Transverse colon (tissue), 4 donors: ENCODE measurements at regions not wholly inside any gene's neighbourhood (a gene's known extent, or its start where the extent isn't known, plus 50 kb on each side); places are given as distances from the start of the nearest gene placed in this dataset.

Experiments
- DNase-seq: peaks from one replicate; pipeline ENCODE4 v3.0.0-alpha.2; 2019
- H3K27ac ChIP-seq, 4 donors: fragments of 200-600 bp; sonication (generic); 2 replicates each; pipeline ENCODE4 v1.5.1; 2016 to 2018; ENCODE audit warnings: inconsistent platforms in 4 of 4
- H3K27me3 ChIP-seq: fragments of 200-600 bp; sonication (generic); 2 replicates; pipeline ENCODE4 v1.5.1; 2017; ENCODE audit warnings: inconsistent platforms
- H3K36me3 ChIP-seq, 4 donors: fragments of 200-600 bp; sonication (generic); 2 replicates each; pipeline ENCODE4 v1.5.1; 2017 to 2019; ENCODE audit warnings: inconsistent platforms in 4 of 4
- H3K4me1 ChIP-seq, 4 donors: fragments of 200-600 bp; sonication (generic); 2 replicates each; pipeline ENCODE4 v1.5.1; 2017 to 2020; ENCODE audit warnings: inconsistent platforms in 4 of 4
- H3K4me3 ChIP-seq, 4 donors: fragments of 200-600 bp; sonication (generic); 1 replicate in 1 of 4; 2 replicates in 3 of 4; pipeline versions ENCODE4 v1.5.1 to v1.6.1; 2017 to 2019; ENCODE audit warnings: inconsistent platforms in 4 of 4
- H3K9me3 ChIP-seq, 2 donors: fragments of 200-600 bp; sonication (generic); 2 replicates each; pipeline ENCODE4 v1.5.1; 2017 to 2019; ENCODE audit warnings: inconsistent platforms in 2 of 2
- CTCF ChIP-seq, 5 experiments: fragments of 200-600 bp in 3 of 5; fragments of 450-650 bp in 2 of 5; sonication (generic) in 3 of 5; IDR thresholded peaks; 1 replicate in 2 of 5; 2 replicates in 3 of 5; pipeline ENCODE4 v1.5.1; 2016 to 2017; ENCODE audit warnings: antibody characterized with exemption in 5 of 5, inconsistent platforms in 3 of 5, mild to moderate bottlenecking in 2 of 5, moderate library complexity in 1 of 5
- EP300 ChIP-seq: sonication (generic); formaldehyde crosslinking; IDR thresholded peaks from one replicate; pipeline ENCODE4 v1.6.1; 2017; ENCODE audit warnings: antibody characterized with exemption, low read depth
- POLR2A ChIP-seq: fragments of 450-650 bp; IDR thresholded peaks from one replicate; pipeline ENCODE4 v1.6.1; 2016; ENCODE audit warnings: antibody characterized with exemption, mild to moderate bottlenecking, moderate library complexity
- POLR2AphosphoS5 ChIP-seq, 3 donors: sonication (generic); formaldehyde crosslinking; IDR thresholded peaks; one replicate each; pipeline ENCODE4 v1.6.1; 2016; ENCODE audit warnings: antibody characterized with exemption in 3 of 3
- WGBS, 2 donors: methylation state at CpG; one replicate each; pipeline ENCODE4 v1.1.5; 2018; ENCODE audit warnings: low coverage in 1 of 2; 5-methylcytosine and 5-hydroxymethylcytosine counted together
- in situ Hi-C, 4 donors: fragments of 200-750 bp; cut with MboI; loops; one replicate each; pipeline versions ENCODE4 v1.15.0 to v1.15.1; 2017; ENCODE audit warnings: low sequenced_read_pairs in 3 of 4, low pct_ligation_motif_present in 1 of 4, low pct_unique_long_range_greater_than_20kb in 1 of 4
- intact Hi-C: fragments of 100-400 bp; cut with DNase I; formaldehyde crosslinking; loops from one replicate; pipeline ENCODE4 v1.15.1; 2023; ENCODE audit warnings: low total_unique reads

GRCh38 chr16:7953360-7953759, 620.7 kb downstream of the RBFOX1 start:
- Histone ChIP-seq H3K36me3 (no peaks in the 10 kb centered on the region), H3K9me3 (no peaks in the 10 kb centered on the region), H3K4me3 (no peak overlapping the region), H3K27ac (no peak overlapping the region), H3K4me1 (no peaks in the 10 kb centered on the region), H3K27me3 (no peaks in the 10 kb centered on the region)
- intact Hi-C loops = no loop called here
- WGBS, 2 donors = 56% methylated on average over 1 of the region's 1 CpG; no CpG with 5 or more reads in 1 of the 2 donors
- in situ Hi-C loops = no loop called here
- no peak for TF ChIP-seq POLR2AphosphoS5 (IDR thresholded peaks at IDR 0.05)
- TF ChIP-seq EP300 = no peak
- TF ChIP-seq POLR2A = no peak
- TF ChIP-seq CTCF (IDR thresholded peaks at IDR 0.05) = no peak
- no peak for DNase-seq

- TF ChIP-seq CTCF (IDR thresholded peaks at IDR 0.05) = no peak
- TF ChIP-seq POLR2AphosphoS5 (IDR thresholded peaks at IDR 0.05) = no peak
- no peak for TF ChIP-seq EP300
- TF ChIP-seq POLR2A = no peak
- DNase-seq = no peak
- WGBS, 2 donors = 58 to 80% methylated on average over 1 to 4 of the region's 4 CpGs
- Histone ChIP-seq H3K9me3 (no peaks in the 10 kb centered on the region), H3K4me1 (no peaks in the 10 kb centered on the region), H3K4me3 (no peak overlapping the region), H3K36me3 (no peaks in the 10 kb centered on the region), H3K27ac (no peak overlapping the region), H3K27me3 (no peaks in the 10 kb centered on the region)
- in situ Hi-C loops = no loop called here
- intact Hi-C loops = no loop called here
These were observed 613.5 kb downstream of the RBFOX1 start for GRCh38 chr16:7946142-7946541.

DNA sequence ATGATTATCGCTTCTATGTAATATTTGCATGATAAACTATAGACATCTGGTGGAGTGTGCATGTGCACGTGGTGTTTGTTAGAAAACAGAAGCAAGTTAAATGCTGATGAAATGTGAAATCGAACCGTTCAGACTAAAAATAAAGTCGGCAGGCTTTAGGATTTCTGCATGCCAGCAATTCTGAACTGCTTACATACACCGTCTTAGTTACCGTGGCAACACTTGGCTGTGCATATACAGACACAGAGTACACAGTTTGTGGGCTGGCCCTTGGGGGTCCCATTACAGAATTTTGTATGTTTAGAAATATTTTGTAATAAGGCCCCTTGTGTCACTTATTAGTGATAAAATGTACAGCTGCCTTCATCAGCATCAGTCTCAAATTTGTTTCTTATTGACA, 605.5 kb downstream of the RBFOX1 start:
- intact Hi-C loops = no loop called here
- DNase-seq = no peak
- WGBS, 2 donors = 53 to 59% methylated on average over 4 to 7 of the region's 7 CpGs

DNA sequence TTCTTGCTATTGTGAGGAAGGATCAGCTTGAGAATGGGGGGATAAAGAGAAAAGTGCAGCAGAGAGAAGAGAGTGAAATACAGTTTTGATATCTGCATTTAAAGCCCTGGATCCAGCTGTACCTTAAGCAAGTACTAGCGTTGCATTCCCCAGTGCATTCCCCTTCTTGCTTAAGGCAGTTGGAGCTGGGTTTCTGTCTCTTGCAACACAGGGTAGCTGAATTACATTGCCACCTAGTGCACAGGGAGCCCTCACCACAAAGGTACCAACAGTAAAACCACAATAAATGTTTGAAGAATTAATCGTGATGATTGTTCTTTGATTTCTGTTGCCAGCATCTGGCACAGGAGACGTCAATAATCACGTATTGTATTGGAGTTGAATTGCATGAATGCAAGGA, 588.7 kb downstream of the RBFOX1 start:
- Histone ChIP-seq H3K27ac (no peak overlapping the region), H3K27me3 (no peaks in the 10 kb centered on the region), H3K36me3 (no peaks in the 10 kb centered on the region), H3K4me3 (no peak overlapping the region), H3K4me1 (no peaks in the 10 kb centered on the region), H3K9me3 (no peaks in the 10 kb centered on the region)
- in situ Hi-C loops (no loop called here), intact Hi-C loops (no loop called here)
- DNase-seq = no peak
- TF ChIP-seq EP300 (no peak), CTCF (IDR thresholded peaks at IDR 0.05) (no peak), POLR2AphosphoS5 (IDR thresholded peaks at IDR 0.05) (no peak), POLR2A (no peak)
- 50 to 59% methylated on average over 2 to 4 of the region's 4 CpGs for WGBS, 2 donors

More for the DNA sequence above, 605.5 kb downstream of the RBFOX1 start:
- no peaks in the 10 kb centered on the region for H3K36me3 ChIP-seq
- in situ Hi-C loops = no loop called here
- no peak overlapping the region for H3K4me3 ChIP-seq
- TF ChIP-seq EP300 (no peak), POLR2AphosphoS5 (IDR thresholded peaks at IDR 0.05) (no peak), POLR2A (no peak), CTCF (IDR thresholded peaks at IDR 0.05) (no peak)
- no peaks in the 10 kb centered on the region for H3K27me3 ChIP-seq
- no peaks in the 10 kb centered on the region for H3K9me3 ChIP-seq
- no peaks in the 10 kb centered on the region for H3K4me1 ChIP-seq
- H3K27ac ChIP-seq = no peak overlapping the region
